IMR-90 (cell line): ENCODE measurements at regions not wholly inside any gene's neighbourhood (a gene's known extent, or its start where the extent isn't known, plus 50 kb on each side); places are given as distances from the start of the nearest gene placed in this dataset.

Source experiments
- ATAC-seq: fragments of 200-7000 bp; cut with Tn5 transposase; 2 replicates; pipeline ENCODE4 v1.9.1; 2020; ENCODE audit warnings: low read depth, mild to moderate bottlenecking, moderate library complexity
- BruUV-seq: library from RNA; stranded (reverse); fragments of 400-500 nt; replicated peaks from 2 replicates; lab custom pipeline; 2021; lab: Mats Ljungman, UMichigan
- CTCF ChIA-PET: fragments of 300-600 bp; formaldehyde crosslinking; extraction: SDS; loops from one replicate; lab custom pipeline; 2021; ENCODE audit warnings: antibody characterized with exemption; lab: Yijun Ruan, JAX
- POLR2A ChIA-PET: fragments of 300-600 bp; sonication (Branson Sonifier 250); formaldehyde crosslinking; loops from one replicate; lab custom pipeline; 2022; ENCODE audit warnings: antibody characterized with exemption; ENCODE audit not compliant: unreplicated experiment; lab: Charles Lee
- DNase-seq: peaks from one replicate; pipeline ENCODE4 v3.0.0; 2013
- H2AFZ ChIP-seq: replicated peaks from 2 replicates; pipeline ENCODE3; 2013; ENCODE audit warnings: low read length, mild to moderate bottlenecking; ENCODE audit not compliant: poor library complexity
- H2AK5ac ChIP-seq: 2 replicates; pipeline ENCODE4 v1.6.1; 2013; ENCODE audit warnings: low read depth, low read length, inconsistent platforms
- H2AK9ac ChIP-seq: replicated peaks from 2 replicates; pipeline ENCODE3; 2013; ENCODE audit warnings: mild to moderate bottlenecking, low read depth, low read length, moderate library complexity; ENCODE audit not compliant: poor library complexity
- H2BK120ac ChIP-seq: 2 replicates; pipeline ENCODE4 v1.6.1; 2013; ENCODE audit warnings: low read depth, low read length, inconsistent platforms
- H2BK15ac ChIP-seq: 3 replicates; pipeline ENCODE4 v1.6.1; 2013; ENCODE audit warnings: low read depth, low read length, inconsistent platforms
- H2BK20ac ChIP-seq: 2 replicates; pipeline ENCODE4 v1.6.1; 2013; ENCODE audit warnings: low read depth, mild to moderate bottlenecking, inconsistent platforms, low read length, moderate library complexity
- H2BK5ac ChIP-seq: 2 replicates; pipeline ENCODE4 v1.6.1; 2013; ENCODE audit warnings: mild to moderate bottlenecking, low read depth, low read length, inconsistent platforms; ENCODE audit not compliant: poor library complexity, severe bottlenecking
- H3K14ac ChIP-seq: replicated peaks from 2 replicates; pipeline ENCODE4 v1.6.1; 2013; ENCODE audit warnings: low read depth, low read length, inconsistent platforms
- H3K18ac ChIP-seq: 2 replicates; pipeline ENCODE4 v1.6.1; 2013; ENCODE audit warnings: low read depth, low read length, control low read depth
- H3K23ac ChIP-seq: 2 replicates; pipeline ENCODE4 v1.6.1; 2013; ENCODE audit warnings: low read depth, low read length, inconsistent platforms
- H3K27ac ChIP-seq: 2 replicates; pipeline ENCODE4 v1.5.1; 2013; ENCODE audit warnings: mild to moderate bottlenecking, control low read depth, low read length; ENCODE audit not compliant: insufficient read depth
- H3K27me3 ChIP-seq: 2 replicates; pipeline ENCODE4 v1.6.1; 2013; ENCODE audit warnings: low read length; ENCODE audit not compliant: control insufficient read depth, insufficient read depth
- H3K36me3 ChIP-seq: 2 replicates; pipeline ENCODE4 v1.6.1; 2013; ENCODE audit warnings: low read length, mixed read lengths; ENCODE audit not compliant: control insufficient read depth, insufficient read depth
- H3K4ac ChIP-seq: 2 replicates; pipeline ENCODE4 v1.6.1; 2013; ENCODE audit warnings: low read depth, low read length, inconsistent platforms
- H3K4me1 ChIP-seq: 2 replicates; pipeline ENCODE4 v1.6.1; 2013; ENCODE audit warnings: low read length, mixed read lengths; ENCODE audit not compliant: control insufficient read depth, insufficient read depth
- H3K4me2 ChIP-seq: 2 replicates; pipeline ENCODE4 v1.6.1; 2013; ENCODE audit warnings: low read depth, mild to moderate bottlenecking, control low read depth, low read length, moderate library complexity
- H3K4me3 ChIP-seq: 2 replicates; pipeline ENCODE4 v1.5.1; 2013; ENCODE audit warnings: low read depth, mild to moderate bottlenecking, control low read depth, low read length, moderate library complexity; ENCODE audit not compliant: insufficient read depth
- H3K56ac ChIP-seq: 2 replicates; pipeline ENCODE4 v1.6.1; 2013; ENCODE audit warnings: low read length, inconsistent platforms; ENCODE audit not compliant: insufficient read depth; ENCODE audit errors: extremely low read depth
- H3K79me1 ChIP-seq, 2 experiments: 2 replicates each; pipeline ENCODE4 v1.6.1; 2013; ENCODE audit warnings: low read length in 2 of 2, inconsistent platforms in 1 of 2, low read depth in 1 of 2
- H3K9ac ChIP-seq: 2 replicates; pipeline ENCODE4 v1.6.1; 2013; ENCODE audit warnings: low read depth, low read length, control low read depth
- H3K9me1 ChIP-seq: 2 replicates; pipeline ENCODE4 v1.6.1; 2013; ENCODE audit warnings: low read length, inconsistent platforms; ENCODE audit not compliant: insufficient read depth
- H3K9me3 ChIP-seq: 2 replicates; pipeline ENCODE4 v1.6.1; 2013; ENCODE audit warnings: low read length; ENCODE audit not compliant: control insufficient read depth, insufficient read depth
- H4K20me1 ChIP-seq: 2 replicates; pipeline ENCODE4 v1.6.1; 2013; ENCODE audit warnings: low read length, inconsistent platforms; ENCODE audit not compliant: insufficient read depth
- H4K5ac ChIP-seq: 2 replicates; pipeline ENCODE4 v1.6.1; 2013; ENCODE audit warnings: mild to moderate bottlenecking, low read depth, low read length, control low read depth
- H4K8ac ChIP-seq, 2 experiments: 2 replicates each; pipeline ENCODE4 v1.6.1; 2013; ENCODE audit warnings: low read depth in 2 of 2, low read length in 2 of 2, control low read depth in 1 of 2, inconsistent platforms in 1 of 2
- H4K91ac ChIP-seq: 2 replicates; pipeline ENCODE4 v1.6.1; 2013; ENCODE audit warnings: low read depth, low read length, inconsistent platforms; ENCODE audit not compliant: insufficient read depth
- BHLHE40 ChIP-seq: fragments of 150-350 bp; IDR thresholded peaks from 2 replicates; pipeline ENCODE4 v1.6.1; 2016; ENCODE audit warnings: mild to moderate bottlenecking, low read depth, low read length
- CEBPB ChIP-seq: IDR thresholded peaks from 2 replicates; pipeline ENCODE4 v1.6.1; 2012; ENCODE audit warnings: low read depth, low read length, improper control_type of control experiment
- CHD1 ChIP-seq: IDR thresholded peaks from 2 replicates; pipeline ENCODE4 v1.6.1; 2012; ENCODE audit warnings: low read depth, low read length, improper control_type of control experiment
- FOS ChIP-seq: fragments of 150-350 bp; IDR thresholded peaks from 2 replicates; pipeline ENCODE4 v1.6.1; 2016; ENCODE audit warnings: low read depth, low read length
- MAFK ChIP-seq: IDR thresholded peaks from 2 replicates; pipeline ENCODE4 v1.6.1; 2012; ENCODE audit warnings: low read depth, low read length, improper control_type of control experiment
- MAZ ChIP-seq: IDR thresholded peaks from 2 replicates; pipeline ENCODE4 v1.6.1; 2012; ENCODE audit warnings: low read depth, mild to moderate bottlenecking, low read length, improper control_type of control experiment, moderate library complexity, borderline replicate concordance
- MXI1 ChIP-seq: IDR thresholded peaks from 2 replicates; pipeline ENCODE4 v1.6.1; 2012; ENCODE audit warnings: low read depth, mild to moderate bottlenecking, low read length, moderate library complexity, borderline replicate concordance
- NFE2L2 ChIP-seq: fragments of 150-350 bp; IDR thresholded peaks from 2 replicates; pipeline ENCODE4 v1.6.1; 2016; ENCODE audit warnings: low read depth, mild to moderate bottlenecking, low read length
- POLR2A ChIP-seq: IDR thresholded peaks from 2 replicates; pipeline ENCODE4 v1.6.1; 2012; ENCODE audit warnings: mild to moderate bottlenecking, low read depth, low read length
- RAD21 ChIP-seq: IDR thresholded peaks from 2 replicates; pipeline ENCODE4 v1.6.1; 2012; ENCODE audit warnings: low read length, improper control_type of control experiment
- RCOR1 ChIP-seq: IDR thresholded peaks from 2 replicates; pipeline ENCODE4 v1.6.1; 2012; ENCODE audit warnings: mild to moderate bottlenecking, low read length, improper control_type of control experiment; ENCODE audit not compliant: insufficient replicate concordance
- RFX5 ChIP-seq: IDR thresholded peaks from 2 replicates; pipeline ENCODE4 v1.8.0; 2012; ENCODE audit warnings: low read depth, mild to moderate bottlenecking, low read length, moderate library complexity
- SMC3 ChIP-seq: fragments of 150-350 bp; IDR thresholded peaks from 2 replicates; pipeline ENCODE4 v1.6.1; 2016; ENCODE audit warnings: low read depth, mild to moderate bottlenecking, antibody characterized with exemption, low read length, moderate library complexity
- dilution Hi-C: fragments of 300-500 bp; cut with HindIII; formaldehyde crosslinking; loops from one replicate; pipeline ENCODE4 v1.14.3; 2018; ENCODE audit warnings: low sequenced_read_pairs; ENCODE audit not compliant: unreplicated experiment
- in situ Hi-C: fragments of 300-500 bp; cut with MboI; formaldehyde crosslinking; loops from 3 replicates; pipeline ENCODE4 v1.14.3; 2019; ENCODE audit warnings: low sequenced_read_pairs, inconsistent platforms, mixed read lengths
- intact Hi-C: fragments of 100-400 bp; cut with micrococcal nuclease; formaldehyde crosslinking; loops from 2 replicates; pipeline ENCODE4 v1.10.0; 2022
- TF ChIP-seq, protein P1 (sequence below): fragments of 150-350 bp; IDR thresholded peaks from 2 replicates; pipeline ENCODE4 v1.6.1; 2017; ENCODE audit warnings: mild to moderate bottlenecking, antibody characterized with exemption, low read length, low read depth
- TF ChIP-seq, protein P2 (sequence below): fragments of 150-350 bp; IDR thresholded peaks from 2 replicates; pipeline ENCODE4 v1.6.1; 2016; ENCODE audit warnings: low read depth, mild to moderate bottlenecking, low read length, moderate library complexity, borderline replicate concordance
- TF ChIP-seq, protein P3 (sequence below): conservative IDR thresholded peaks from 2 replicates; pipeline ENCODE4 v1.5.1; 2012; ENCODE audit warnings: mild to moderate bottlenecking, low read depth, low read length, improper control_type of control experiment

DNA sequence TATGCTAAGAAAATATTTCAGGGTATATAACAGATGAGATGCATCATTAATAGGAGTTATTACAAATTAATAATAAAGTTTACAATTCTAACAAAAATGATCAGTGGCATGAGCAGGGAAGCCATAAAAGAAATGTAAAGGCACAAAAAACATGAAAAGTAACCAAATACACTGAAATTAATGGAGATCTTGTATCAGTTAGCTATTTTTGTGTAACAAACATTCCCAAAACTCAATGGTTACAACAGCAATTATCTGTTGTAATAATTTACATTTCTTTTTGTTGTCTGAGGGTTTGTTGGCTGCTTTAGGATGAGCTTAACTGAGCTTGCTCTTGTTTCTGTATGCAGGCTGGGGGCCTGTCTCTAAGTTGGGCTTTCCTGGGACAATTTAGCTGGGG, 104.3 kb upstream of the AHI1 start:
- CTCF ChIA-PET: no interaction called here
- Histone ChIP-seq H2AFZ (no peak overlapping the region), H3K9me1 (no peaks in the 10 kb centered on the region), H3K27ac (no peak overlapping the region), H3K9me3 (no peaks in the 10 kb centered on the region), H3K36me3 (no peaks in the 10 kb centered on the region), H2AK5ac (no peak overlapping the region), H4K5ac (no peak overlapping the region), H3K79me1 (no peaks in the 10 kb centered on the region), H2BK15ac (no peak overlapping the region), H2BK120ac (no peak overlapping the region), H3K56ac (no peak overlapping the region), H3K4me1 (no peaks in the 10 kb centered on the region), H3K4me2 (no peak overlapping the region), H3K4me3 (no peak overlapping the region), H3K27me3 (no peaks in the 10 kb centered on the region), H4K20me1 (no peaks in the 10 kb centered on the region), H3K4ac (no peak overlapping the region), H2BK5ac (no peak overlapping the region), H2AK9ac (no peak overlapping the region), H3K14ac (no peak overlapping the region), H4K91ac (no peak overlapping the region), H3K9ac (no peak overlapping the region), H4K8ac (no peak overlapping the region), H3K23ac (no peak overlapping the region), H3K18ac (no peak overlapping the region), H2BK20ac (no peak overlapping the region)
- TF ChIP-seq SMC3 (no peak), CEBPB (no peak), NFE2L2 (no peak), BHLHE40 (no peak), CHD1 (no peak), FOS (no peak), RAD21 (no peak), MXI1 (no peak), RFX5 (no peak), POLR2A (no peak), MAFK (no peak), RCOR1 (no peak), MAZ (no peak)
- TF ChIP-seq, protein P1, sequence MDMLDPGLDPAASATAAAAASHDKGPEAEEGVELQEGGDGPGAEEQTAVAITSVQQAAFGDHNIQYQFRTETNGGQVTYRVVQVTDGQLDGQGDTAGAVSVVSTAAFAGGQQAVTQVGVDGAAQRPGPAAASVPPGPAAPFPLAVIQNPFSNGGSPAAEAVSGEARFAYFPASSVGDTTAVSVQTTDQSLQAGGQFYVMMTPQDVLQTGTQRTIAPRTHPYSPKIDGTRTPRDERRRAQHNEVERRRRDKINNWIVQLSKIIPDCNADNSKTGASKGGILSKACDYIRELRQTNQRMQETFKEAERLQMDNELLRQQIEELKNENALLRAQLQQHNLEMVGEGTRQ: no peak
- TF ChIP-seq, protein P2, sequence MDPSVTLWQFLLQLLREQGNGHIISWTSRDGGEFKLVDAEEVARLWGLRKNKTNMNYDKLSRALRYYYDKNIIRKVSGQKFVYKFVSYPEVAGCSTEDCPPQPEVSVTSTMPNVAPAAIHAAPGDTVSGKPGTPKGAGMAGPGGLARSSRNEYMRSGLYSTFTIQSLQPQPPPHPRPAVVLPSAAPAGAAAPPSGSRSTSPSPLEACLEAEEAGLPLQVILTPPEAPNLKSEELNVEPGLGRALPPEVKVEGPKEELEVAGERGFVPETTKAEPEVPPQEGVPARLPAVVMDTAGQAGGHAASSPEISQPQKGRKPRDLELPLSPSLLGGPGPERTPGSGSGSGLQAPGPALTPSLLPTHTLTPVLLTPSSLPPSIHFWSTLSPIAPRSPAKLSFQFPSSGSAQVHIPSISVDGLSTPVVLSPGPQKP: no peak
- TF ChIP-seq, protein P3, sequence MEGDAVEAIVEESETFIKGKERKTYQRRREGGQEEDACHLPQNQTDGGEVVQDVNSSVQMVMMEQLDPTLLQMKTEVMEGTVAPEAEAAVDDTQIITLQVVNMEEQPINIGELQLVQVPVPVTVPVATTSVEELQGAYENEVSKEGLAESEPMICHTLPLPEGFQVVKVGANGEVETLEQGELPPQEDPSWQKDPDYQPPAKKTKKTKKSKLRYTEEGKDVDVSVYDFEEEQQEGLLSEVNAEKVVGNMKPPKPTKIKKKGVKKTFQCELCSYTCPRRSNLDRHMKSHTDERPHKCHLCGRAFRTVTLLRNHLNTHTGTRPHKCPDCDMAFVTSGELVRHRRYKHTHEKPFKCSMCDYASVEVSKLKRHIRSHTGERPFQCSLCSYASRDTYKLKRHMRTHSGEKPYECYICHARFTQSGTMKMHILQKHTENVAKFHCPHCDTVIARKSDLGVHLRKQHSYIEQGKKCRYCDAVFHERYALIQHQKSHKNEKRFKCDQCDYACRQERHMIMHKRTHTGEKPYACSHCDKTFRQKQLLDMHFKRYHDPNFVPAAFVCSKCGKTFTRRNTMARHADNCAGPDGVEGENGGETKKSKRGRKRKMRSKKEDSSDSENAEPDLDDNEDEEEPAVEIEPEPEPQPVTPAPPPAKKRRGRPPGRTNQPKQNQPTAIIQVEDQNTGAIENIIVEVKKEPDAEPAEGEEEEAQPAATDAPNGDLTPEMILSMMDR: no peak
- POLR2A ChIA-PET: no interaction called here
- no peak for ATAC-seq
- intact Hi-C loops: no loop called here
- BruUV-seq: no TSS peak
- in situ Hi-C loops: no loop called here
- no peak for DNase-seq
- dilution Hi-C loops: no loop called here
